ENCODE measurements at regions not wholly inside any gene's neighbourhood (a gene's known extent, or its start where the extent isn't known, plus 50 kb on each side); places are given as distances from the start of the nearest gene placed in this dataset.

DNA sequence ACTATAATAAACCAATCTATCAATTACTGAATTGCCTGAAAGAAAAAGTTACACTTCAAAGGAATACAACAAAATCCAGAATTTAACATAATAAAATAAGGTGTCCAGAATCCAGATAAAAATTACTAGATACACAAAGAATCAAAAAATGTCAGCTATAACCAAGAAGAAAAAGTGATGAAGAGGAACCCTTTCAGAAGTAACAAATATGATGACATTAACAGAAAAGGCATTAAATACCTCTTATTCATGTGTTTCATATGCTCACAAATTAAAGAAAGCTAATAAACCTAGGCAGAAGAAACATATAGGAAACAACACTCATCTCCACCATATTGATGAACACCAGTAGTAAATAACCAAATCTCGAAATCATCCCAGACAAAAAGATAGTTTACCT, 722.8 kb downstream of the ADCYAP1 start:
- no peak for FAIRE-seq
- no peaks in the 10 kb centered on the region for H3K27me3 ChIP-seq (ENCODE audit: control insufficient read depth, insufficient read depth, low read length)
- TF ChIP-seq, protein P1, sequence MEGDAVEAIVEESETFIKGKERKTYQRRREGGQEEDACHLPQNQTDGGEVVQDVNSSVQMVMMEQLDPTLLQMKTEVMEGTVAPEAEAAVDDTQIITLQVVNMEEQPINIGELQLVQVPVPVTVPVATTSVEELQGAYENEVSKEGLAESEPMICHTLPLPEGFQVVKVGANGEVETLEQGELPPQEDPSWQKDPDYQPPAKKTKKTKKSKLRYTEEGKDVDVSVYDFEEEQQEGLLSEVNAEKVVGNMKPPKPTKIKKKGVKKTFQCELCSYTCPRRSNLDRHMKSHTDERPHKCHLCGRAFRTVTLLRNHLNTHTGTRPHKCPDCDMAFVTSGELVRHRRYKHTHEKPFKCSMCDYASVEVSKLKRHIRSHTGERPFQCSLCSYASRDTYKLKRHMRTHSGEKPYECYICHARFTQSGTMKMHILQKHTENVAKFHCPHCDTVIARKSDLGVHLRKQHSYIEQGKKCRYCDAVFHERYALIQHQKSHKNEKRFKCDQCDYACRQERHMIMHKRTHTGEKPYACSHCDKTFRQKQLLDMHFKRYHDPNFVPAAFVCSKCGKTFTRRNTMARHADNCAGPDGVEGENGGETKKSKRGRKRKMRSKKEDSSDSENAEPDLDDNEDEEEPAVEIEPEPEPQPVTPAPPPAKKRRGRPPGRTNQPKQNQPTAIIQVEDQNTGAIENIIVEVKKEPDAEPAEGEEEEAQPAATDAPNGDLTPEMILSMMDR (IDR thresholded peaks at IDR 0.05; ENCODE audit: insufficient read depth, low read length, severe bottlenecking), result no peak

DNA sequence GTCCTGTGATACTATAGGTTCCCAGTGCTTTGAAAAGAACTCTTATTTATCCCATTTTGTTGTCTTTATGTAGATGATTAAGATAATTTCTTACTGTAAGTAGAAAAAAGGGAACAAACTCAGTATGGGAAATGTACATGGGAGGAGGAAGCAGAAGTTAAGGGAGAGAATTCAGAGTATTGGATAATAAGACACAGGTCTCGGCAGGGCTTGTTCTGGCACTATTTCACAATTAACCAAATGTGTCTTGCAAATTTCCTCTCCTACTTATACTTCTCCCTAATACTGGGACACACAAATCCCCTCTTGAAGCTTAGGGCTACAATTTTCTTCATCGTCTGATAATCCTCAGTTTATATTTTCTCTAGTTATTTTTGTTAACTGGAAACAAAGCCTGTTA, 744.0 kb downstream of the ADCYAP1 start:
- DNase-seq (ENCODE audit: low read depth), result no peak
- Histone ChIP-seq H3K27me3 (ENCODE audit: control insufficient read depth, insufficient read depth, low read length) (no peaks in the 10 kb centered on the region), H3K4me3 (ENCODE audit: low read depth, low read length) (no peak overlapping the region), H3K36me3 (ENCODE audit: control insufficient read depth, insufficient read depth, low read length) (no peaks in the 10 kb centered on the region)
- TF ChIP-seq, protein P1 (IDR thresholded peaks at IDR 0.05; ENCODE audit: insufficient read depth, low read length, severe bottlenecking), result no peak
- FAIRE-seq, result no peak

More for the DNA sequence above, 722.8 kb downstream of the ADCYAP1 start:
- DNase-seq (ENCODE audit: low read depth), result no peak
- no peak overlapping the region for H3K4me3 ChIP-seq (ENCODE audit: low read depth, low read length)
- no peaks in the 10 kb centered on the region for H3K36me3 ChIP-seq (ENCODE audit: control insufficient read depth, insufficient read depth, low read length)

DNA sequence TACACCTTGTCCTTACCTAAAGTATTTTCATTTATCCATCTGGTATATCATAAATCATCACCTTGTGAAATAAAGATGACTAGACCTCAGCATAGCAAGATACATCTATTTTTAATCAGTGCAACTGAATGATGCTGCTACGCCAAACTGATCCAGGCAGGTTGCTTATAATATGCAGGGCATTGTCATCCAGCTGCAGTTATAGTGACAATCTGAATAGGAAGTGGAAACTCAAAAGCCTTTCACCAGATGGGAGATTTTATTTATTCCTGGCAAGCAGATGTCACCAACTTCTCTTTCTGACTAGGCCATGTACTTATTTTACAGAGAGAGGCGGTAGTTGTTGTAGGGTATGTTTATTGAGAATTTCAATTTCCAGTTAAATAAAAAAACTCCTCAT, 747.3 kb downstream of the ADCYAP1 start:
- TF ChIP-seq, protein P1 (IDR thresholded peaks at IDR 0.05; ENCODE audit: insufficient read depth, low read length, severe bottlenecking), result no peak
- Histone ChIP-seq H3K36me3 (ENCODE audit: control insufficient read depth, insufficient read depth, low read length) (no peaks in the 10 kb centered on the region), H3K27me3 (ENCODE audit: control insufficient read depth, insufficient read depth, low read length) (no peaks in the 10 kb centered on the region), H3K4me3 (ENCODE audit: low read depth, low read length) (no peak overlapping the region)
- no peak for DNase-seq (ENCODE audit: low read depth)
- FAIRE-seq, result no peak

DNA sequence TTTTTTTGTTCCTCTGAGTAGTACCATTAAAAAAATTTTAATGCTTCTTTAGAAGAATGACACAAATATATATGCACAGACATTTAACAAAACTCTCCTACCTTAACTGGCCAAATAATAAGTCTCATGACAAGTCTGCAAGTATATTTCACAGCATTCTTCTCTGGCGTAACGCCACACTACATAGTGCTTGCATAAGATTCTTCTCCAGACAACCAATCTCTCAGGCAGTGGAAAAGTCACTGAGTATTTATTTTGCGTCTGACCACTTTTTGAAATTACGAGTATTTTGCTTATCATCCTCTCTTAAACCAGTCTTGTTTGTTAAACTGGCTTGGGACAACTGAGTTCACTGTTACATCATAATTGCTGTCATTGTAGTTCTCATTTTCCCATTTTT, 749.2 kb downstream of the ADCYAP1 start:
- TF ChIP-seq, protein P1 (IDR thresholded peaks at IDR 0.05; ENCODE audit: insufficient read depth, low read length, severe bottlenecking), result no peak
- H3K36me3 ChIP-seq (ENCODE audit: control insufficient read depth, insufficient read depth, low read length), result no peaks in the 10 kb centered on the region
- no peak overlapping the region for H3K4me3 ChIP-seq (ENCODE audit: low read depth, low read length)
- FAIRE-seq (no peak), DNase-seq (ENCODE audit: low read depth) (no peak)
- H3K27me3 ChIP-seq (ENCODE audit: control insufficient read depth, insufficient read depth, low read length), result no peaks in the 10 kb centered on the region

DNA sequence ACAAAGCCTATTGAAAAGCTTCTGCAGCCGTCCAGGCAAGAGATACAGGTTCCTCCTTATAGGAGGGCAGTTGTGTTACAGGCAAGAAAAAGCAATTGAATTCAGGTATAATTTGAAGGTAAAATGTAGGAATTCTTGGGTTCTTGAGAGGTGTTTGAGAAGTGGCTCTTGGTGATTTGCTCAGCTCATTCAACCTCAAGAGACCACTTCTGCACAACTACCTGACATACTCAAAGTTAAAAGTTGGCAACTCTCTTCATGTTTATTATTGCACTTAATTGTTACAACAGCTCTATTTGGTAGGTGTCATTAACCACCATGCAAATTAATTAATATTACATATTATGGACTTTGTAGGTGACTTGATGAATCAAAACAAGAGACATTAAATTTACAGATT, 753.2 kb downstream of the ADCYAP1 start:
- Histone ChIP-seq H3K4me3 (ENCODE audit: low read depth, low read length) (no peak overlapping the region), H3K36me3 (ENCODE audit: control insufficient read depth, insufficient read depth, low read length) (no peaks in the 10 kb centered on the region), H3K27me3 (ENCODE audit: control insufficient read depth, insufficient read depth, low read length) (no peaks in the 10 kb centered on the region)
- FAIRE-seq, result no peak
- TF ChIP-seq, protein P1 (IDR thresholded peaks at IDR 0.05; ENCODE audit: insufficient read depth, low read length, severe bottlenecking), result no peak
- DNase-seq (ENCODE audit: low read depth), result no peak

DNA sequence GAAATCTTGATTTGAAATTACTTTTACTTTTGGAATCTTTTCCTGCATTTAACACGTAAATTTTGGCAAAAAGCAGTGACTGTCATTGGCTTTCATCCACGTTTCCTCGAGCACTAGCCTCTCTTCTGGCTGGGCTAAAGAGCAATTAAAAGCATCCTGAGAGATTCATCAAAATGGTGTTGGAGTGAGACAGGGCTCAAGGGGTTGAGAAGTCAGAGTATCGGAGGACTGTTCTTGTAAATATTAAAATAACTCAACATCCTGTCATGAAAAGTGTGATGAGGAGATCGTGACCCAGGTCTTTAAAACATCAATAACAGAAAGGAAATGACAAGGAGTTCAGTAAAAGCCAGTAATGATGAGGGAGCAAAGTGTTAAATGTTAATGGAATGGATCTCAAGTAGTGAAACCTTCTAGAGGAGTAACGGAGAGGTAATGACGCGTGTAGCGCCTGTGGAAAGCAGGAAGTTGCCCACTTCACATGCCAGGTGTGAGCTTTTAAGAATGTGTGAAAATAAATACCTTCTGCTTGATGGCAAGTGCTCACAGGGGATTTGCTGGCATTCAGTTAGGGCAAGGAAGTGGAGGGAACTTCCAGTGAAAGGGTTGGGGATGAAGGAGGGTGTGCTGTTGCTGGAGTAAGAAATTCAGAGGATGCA, 754.4 kb downstream of the ADCYAP1 start:
- Histone ChIP-seq H3K27me3 (ENCODE audit: control insufficient read depth, insufficient read depth, low read length) (no peaks in the 10 kb centered on the region), H3K36me3 (ENCODE audit: control insufficient read depth, insufficient read depth, low read length) (no peaks in the 10 kb centered on the region), H3K4me3 (ENCODE audit: low read depth, low read length) (no peak overlapping the region)
- no peak for DNase-seq (ENCODE audit: low read depth)
- TF ChIP-seq, protein P1 (IDR thresholded peaks at IDR 0.05; ENCODE audit: insufficient read depth, low read length, severe bottlenecking), result no peak
- FAIRE-seq, result no peak

All from bronchial epithelial cell (primary cell).